ENCODE measurements at regions not wholly inside any gene's neighbourhood (a gene's known extent, or its start where the extent isn't known, plus 50 kb on each side); places are given as distances from the start of the nearest gene placed in this dataset.

GRCh38 chr1:57982852-57983251, 559.0 kb upstream of the DAB1 start:
- no peak for TF ChIP-seq CTCF (IDR thresholded peaks at IDR 0.05; ENCODE audit: low read depth, low read length, missing control alignments)
- no peak for DNase-seq (ENCODE audit: low read depth)
- no peak overlapping the region for H3K4me3 ChIP-seq (ENCODE audit: low read depth, low read length)

- TF ChIP-seq CTCF (IDR thresholded peaks at IDR 0.05; ENCODE audit: low read depth, low read length, missing control alignments) = no peak
- no peak for DNase-seq (ENCODE audit: low read depth)
- no peak overlapping the region for H3K4me3 ChIP-seq (ENCODE audit: low read depth, low read length)
These were observed 552.4 kb upstream of the DAB1 start for GRCh38 chr1:57976216-57976615.

GRCh38 chr1:57968321-57968720, 544.5 kb upstream of the DAB1 start:
- no peak for DNase-seq (ENCODE audit: low read depth)
- H3K4me3 ChIP-seq (ENCODE audit: low read depth, low read length) = no peak overlapping the region
- TF ChIP-seq CTCF (IDR thresholded peaks at IDR 0.05; ENCODE audit: low read depth, low read length, missing control alignments) = no peak

GRCh38 chr1:57966751-57967406, 543.0 kb upstream of the DAB1 start:
- no peak overlapping the region for H3K4me3 ChIP-seq (ENCODE audit: low read depth, low read length)
- no peak for DNase-seq (ENCODE audit: low read depth)
- no peak for TF ChIP-seq CTCF (IDR thresholded peaks at IDR 0.05; ENCODE audit: low read depth, low read length, missing control alignments)

GRCh38 chr1:57966340-57966739, 542.5 kb upstream of the DAB1 start:
- DNase-seq (ENCODE audit: low read depth) = no peak
- no peak overlapping the region for H3K4me3 ChIP-seq (ENCODE audit: low read depth, low read length)
- no peak for TF ChIP-seq CTCF (IDR thresholded peaks at IDR 0.05; ENCODE audit: low read depth, low read length, missing control alignments)

- H3K4me3 ChIP-seq (ENCODE audit: low read depth, low read length) = no peak overlapping the region
- no peak for DNase-seq (ENCODE audit: low read depth)
- TF ChIP-seq CTCF (IDR thresholded peaks at IDR 0.05; ENCODE audit: low read depth, low read length, missing control alignments) = no peak
These were observed 539.7 kb upstream of the DAB1 start for GRCh38 chr1:57963581-57963980.

GRCh38 chr1:57959531-57960241, 535.8 kb upstream of the DAB1 start:
- DNase-seq (ENCODE audit: low read depth) = no peak
- TF ChIP-seq CTCF (IDR thresholded peaks at IDR 0.05; ENCODE audit: low read depth, low read length, missing control alignments) = no peak
- no peak overlapping the region for H3K4me3 ChIP-seq (ENCODE audit: low read depth, low read length)

All from GM12864 (cell line).